SK-N-SH treated with all-trans-retinoic acid at 6 μM for 48 hours (cell line): ENCODE measurements at regions not wholly inside any gene's neighbourhood (a gene's known extent, or its start where the extent isn't known, plus 50 kb on each side); places are given as distances from the start of the nearest gene placed in this dataset.

Experiments used
- CREB5 ChIP-seq: fragments of 250-450 bp; sonication (Bioruptor Pico); IDR thresholded peaks from 2 replicates; pipeline ENCODE4 v1.5.1; 2020; ENCODE audit warnings: low read depth, mild to moderate bottlenecking, moderate library complexity
- RARB ChIP-seq: fragments of 250-450 bp; sonication (Bioruptor Pico); IDR thresholded peaks from 2 replicates; pipeline ENCODE4 v1.8.0; 2021; ENCODE audit warnings: mild to moderate bottlenecking, moderate library complexity
- SNAI2 ChIP-seq: fragments of 250-450 bp; sonication (Bioruptor Pico); IDR thresholded peaks from 2 replicates; pipeline ENCODE4 v1.5.0; 2020; ENCODE audit warnings: mild to moderate bottlenecking, moderate library complexity
- TCF4 ChIP-seq: fragments of 250-450 bp; sonication (Bioruptor Pico); IDR thresholded peaks from 2 replicates; pipeline ENCODE4 v1.8.0; 2021; ENCODE audit warnings: mild to moderate bottlenecking, moderate library complexity, borderline replicate concordance
- ZFP3 ChIP-seq: fragments of 250-450 bp; sonication (Bioruptor Pico); IDR thresholded peaks from 2 replicates; pipeline ENCODE4 v1.5.0; 2020; ENCODE audit warnings: mild to moderate bottlenecking, moderate library complexity
- TF ChIP-seq, protein P1 (sequence below): fragments of 250-450 bp; sonication (Bioruptor Pico); IDR thresholded peaks from 2 replicates; pipeline ENCODE4 v1.8.0; 2020; ENCODE audit warnings: mild to moderate bottlenecking, moderate library complexity, borderline replicate concordance

DNA sequence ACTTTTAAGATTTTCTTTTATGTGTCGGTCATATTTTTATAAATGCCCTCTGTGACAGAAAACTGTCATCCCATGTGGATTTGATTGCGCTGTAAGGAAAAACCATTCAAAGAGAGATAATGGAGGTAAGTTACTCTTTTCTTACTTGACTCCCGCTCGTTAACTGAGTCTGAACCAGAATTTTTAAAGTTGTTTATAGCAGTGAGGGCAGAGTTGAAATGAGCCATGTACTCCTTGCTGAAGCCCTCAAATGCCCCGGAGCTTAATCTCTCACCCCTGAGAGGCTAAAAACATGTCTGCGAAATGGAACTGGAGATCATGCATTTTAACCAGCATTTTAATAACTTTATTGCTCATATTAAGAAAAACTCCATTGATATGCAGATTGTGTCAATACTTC lies 320.0 kb upstream of the SOX11 start:
- TF ChIP-seq RARB (no peak), CREB5 (CRISPR knock-in tag) (no peak), ZFP3 (CRISPR knock-in tag) (no peak), TCF4 (no peak), SNAI2 (no peak)
- TF ChIP-seq, protein P1, sequence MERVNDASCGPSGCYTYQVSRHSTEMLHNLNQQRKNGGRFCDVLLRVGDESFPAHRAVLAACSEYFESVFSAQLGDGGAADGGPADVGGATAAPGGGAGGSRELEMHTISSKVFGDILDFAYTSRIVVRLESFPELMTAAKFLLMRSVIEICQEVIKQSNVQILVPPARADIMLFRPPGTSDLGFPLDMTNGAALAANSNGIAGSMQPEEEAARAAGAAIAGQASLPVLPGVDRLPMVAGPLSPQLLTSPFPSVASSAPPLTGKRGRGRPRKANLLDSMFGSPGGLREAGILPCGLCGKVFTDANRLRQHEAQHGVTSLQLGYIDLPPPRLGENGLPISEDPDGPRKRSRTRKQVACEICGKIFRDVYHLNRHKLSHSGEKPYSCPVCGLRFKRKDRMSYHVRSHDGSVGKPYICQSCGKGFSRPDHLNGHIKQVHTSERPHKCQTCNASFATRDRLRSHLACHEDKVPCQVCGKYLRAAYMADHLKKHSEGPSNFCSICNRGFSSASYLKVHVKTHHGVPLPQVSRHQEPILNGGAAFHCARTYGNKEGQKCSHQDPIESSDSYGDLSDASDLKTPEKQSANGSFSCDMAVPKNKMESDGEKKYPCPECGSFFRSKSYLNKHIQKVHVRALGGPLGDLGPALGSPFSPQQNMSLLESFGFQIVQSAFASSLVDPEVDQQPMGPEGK (CRISPR knock-in tag): no peak
